HEK293 (cell line): ENCODE measurements at regions not wholly inside any gene's neighbourhood (a gene's known extent, or its start where the extent isn't known, plus 50 kb on each side); places are given as distances from the start of the nearest gene placed in this dataset.

Experiments used
- CTCF ChIA-PET: fragments of 350-600 bp; formaldehyde crosslinking; extraction: SDS; loops from one replicate; lab custom pipeline; 2021; ENCODE audit warnings: antibody characterized with exemption; lab: Yijun Ruan, JAX
- POLR2A ChIA-PET: fragments of 300-600 bp; formaldehyde crosslinking; extraction: SDS; loops from one replicate; lab custom pipeline; 2020; ENCODE audit warnings: antibody characterized with exemption, inconsistent platforms; lab: Yijun Ruan, JAX
- H3K27ac ChIP-seq: fragments of 200-500 bp; sonication (Bioruptor generic); 2 replicates; pipeline ENCODE4 v1.5.1; 2014; ENCODE audit warnings: low read depth, low read length, control low read depth, inconsistent platforms; ENCODE audit errors: extremely low read depth
- H3K36me3 ChIP-seq, 2 experiments: fragments of 200-500 bp in 1 of 2; sonication (Bioruptor generic) in 1 of 2; 1 replicate in 1 of 2; 2 replicates in 1 of 2; pipeline ENCODE4 v1.5.1; 2014 to 2017; ENCODE audit warnings: inconsistent platforms in 2 of 2, low read length in 2 of 2; ENCODE audit not compliant: control insufficient read depth in 2 of 2, insufficient read depth in 1 of 2
- H3K4me1 ChIP-seq: fragments of 200-500 bp; sonication (Bioruptor generic); 2 replicates; pipeline ENCODE4 v1.5.1; 2014; ENCODE audit warnings: mild to moderate bottlenecking, low read length, inconsistent platforms; ENCODE audit not compliant: control insufficient read depth, insufficient read depth
- H3K4me3 ChIP-seq: 2 replicates; pipeline ENCODE4 v1.5.1; 2011; ENCODE audit warnings: low read depth, mild to moderate bottlenecking, control low read depth, low read length, moderate library complexity
- H3K9me3 ChIP-seq: fragments of 200-500 bp; sonication (Bioruptor generic); 2 replicates; pipeline ENCODE4 v1.5.1; 2014; ENCODE audit warnings: low read depth, low read length, inconsistent platforms; ENCODE audit not compliant: control insufficient read depth, insufficient read depth
- AEBP2 ChIP-seq: fragments of 450-650 bp; formaldehyde crosslinking; IDR thresholded peaks from 2 replicates; pipeline ENCODE4 v1.5.1; 2016; ENCODE audit warnings: missing biosample characterization, missing genetic modification characterization, borderline replicate concordance
- ATF2 ChIP-seq: fragments of 450-650 bp; formaldehyde crosslinking; IDR thresholded peaks from 2 replicates; pipeline ENCODE4 v1.5.1; 2016; ENCODE audit warnings: missing biosample characterization, missing genetic modification characterization, low read depth
- SP2 ChIP-seq: fragments of 450-650 bp; formaldehyde crosslinking; IDR thresholded peaks from 2 replicates; pipeline ENCODE4 v1.5.1; 2016; ENCODE audit warnings: missing biosample characterization, missing genetic modification characterization
- TRIM28 ChIP-seq: IDR thresholded peaks from 2 replicates; pipeline ENCODE4 v1.6.1; 2011; ENCODE audit warnings: low read length, control low read depth, borderline replicate concordance
- ZBTB8A ChIP-seq: fragments of 450-650 bp; formaldehyde crosslinking; IDR thresholded peaks from 2 replicates; pipeline ENCODE4 v1.5.1; 2016; ENCODE audit warnings: missing biosample characterization, missing genetic modification characterization
- ZIC2 ChIP-seq: fragments of 450-650 bp; formaldehyde crosslinking; IDR thresholded peaks from 2 replicates; pipeline ENCODE4 v1.5.1; 2016; ENCODE audit warnings: missing biosample characterization, missing genetic modification characterization
- ZNF121 ChIP-seq: fragments of 450-650 bp; formaldehyde crosslinking; IDR thresholded peaks from 2 replicates; pipeline ENCODE4 v1.5.1; 2016; ENCODE audit warnings: missing biosample characterization, missing genetic modification characterization
- ZNF146 ChIP-seq: fragments of 450-650 bp; formaldehyde crosslinking; IDR thresholded peaks from 2 replicates; pipeline ENCODE4 v1.5.1; 2016; ENCODE audit warnings: missing biosample characterization, missing genetic modification characterization
- ZNF174 ChIP-seq: fragments of 450-650 bp; formaldehyde crosslinking; IDR thresholded peaks from 2 replicates; pipeline ENCODE4 v1.5.0; 2017; ENCODE audit warnings: missing biosample characterization, mild to moderate bottlenecking, missing genetic modification characterization
- ZNF175 ChIP-seq: fragments of 450-650 bp; formaldehyde crosslinking; IDR thresholded peaks from 2 replicates; pipeline ENCODE4 v1.5.1; 2016; ENCODE audit warnings: missing biosample characterization, missing genetic modification characterization
- ZNF184 ChIP-seq: fragments of 450-650 bp; IDR thresholded peaks from 2 replicates; pipeline ENCODE4 v1.5.1; 2018; ENCODE audit warnings: missing biosample characterization, mild to moderate bottlenecking, missing genetic modification characterization
- ZNF19 ChIP-seq: fragments of 450-650 bp; formaldehyde crosslinking; IDR thresholded peaks from 2 replicates; pipeline ENCODE4; 2016; ENCODE audit warnings: missing biosample characterization, missing genetic modification characterization, low read depth
- ZNF211 ChIP-seq: fragments of 450-650 bp; formaldehyde crosslinking; IDR thresholded peaks from 2 replicates; pipeline ENCODE4 v1.5.1; 2016; ENCODE audit warnings: low read depth, missing biosample characterization, missing genetic modification characterization
- ZNF24 ChIP-seq: fragments of 450-650 bp; formaldehyde crosslinking; IDR thresholded peaks from 2 replicates; pipeline ENCODE4 v1.5.1; 2016; ENCODE audit warnings: missing biosample characterization, missing genetic modification characterization
- ZNF280C ChIP-seq: fragments of 450-650 bp; formaldehyde crosslinking; IDR thresholded peaks from 2 replicates; pipeline ENCODE4 v1.5.1; 2016; ENCODE audit warnings: missing biosample characterization, missing genetic modification characterization
- ZNF473 ChIP-seq: fragments of 450-650 bp; formaldehyde crosslinking; IDR thresholded peaks from 2 replicates; pipeline ENCODE4 v1.5.1; 2017; ENCODE audit warnings: missing biosample characterization, missing genetic modification characterization
- ZNF501 ChIP-seq: fragments of 450-650 bp; formaldehyde crosslinking; IDR thresholded peaks from 2 replicates; pipeline ENCODE4 v1.5.1; 2016; ENCODE audit warnings: missing biosample characterization, missing genetic modification characterization
- ZNF514 ChIP-seq: fragments of 450-650 bp; formaldehyde crosslinking; IDR thresholded peaks from 2 replicates; pipeline ENCODE4 v1.5.1; 2016; ENCODE audit warnings: missing biosample characterization, missing genetic modification characterization
- ZNF596 ChIP-seq: fragments of 450-650 bp; IDR thresholded peaks from 2 replicates; pipeline ENCODE4 v1.5.0; 2018; ENCODE audit warnings: missing biosample characterization, mild to moderate bottlenecking, missing genetic modification characterization, moderate library complexity
- ZNF670 ChIP-seq: fragments of 450-650 bp; formaldehyde crosslinking; IDR thresholded peaks from 2 replicates; pipeline ENCODE4 v1.5.1; 2016; ENCODE audit warnings: missing biosample characterization, missing genetic modification characterization, low read depth
- ZNF677 ChIP-seq: fragments of 450-650 bp; IDR thresholded peaks from 2 replicates; pipeline ENCODE4 v1.5.0; 2018; ENCODE audit warnings: missing biosample characterization, mild to moderate bottlenecking, missing genetic modification characterization, moderate library complexity
- ZNF768 ChIP-seq: fragments of 450-650 bp; formaldehyde crosslinking; IDR thresholded peaks from 2 replicates; pipeline ENCODE4 v1.5.1; 2018; ENCODE audit warnings: missing biosample characterization, mild to moderate bottlenecking, missing genetic modification characterization
- ZNF791 ChIP-seq: fragments of 450-650 bp; formaldehyde crosslinking; IDR thresholded peaks from 2 replicates; pipeline ENCODE4 v1.5.1; 2016; ENCODE audit warnings: missing biosample characterization, missing genetic modification characterization
- ZNF843 ChIP-seq: fragments of 450-650 bp; formaldehyde crosslinking; IDR thresholded peaks from 2 replicates; pipeline ENCODE4 v1.5.1; 2016; ENCODE audit warnings: missing biosample characterization, missing genetic modification characterization
- TF ChIP-seq, protein P1 (sequence below): fragments of 450-650 bp; formaldehyde crosslinking; IDR thresholded peaks from 2 replicates; pipeline ENCODE4 v1.5.1; 2016; ENCODE audit warnings: missing biosample characterization, missing genetic modification characterization
- TF ChIP-seq, protein P2 (sequence below): fragments of 450-650 bp; formaldehyde crosslinking; IDR thresholded peaks from 2 replicates; pipeline ENCODE4 v1.5.1; 2016; ENCODE audit warnings: missing biosample characterization, missing genetic modification characterization, low read depth
- TF ChIP-seq, protein P3 (sequence below): fragments of 450-650 bp; formaldehyde crosslinking; IDR thresholded peaks from 2 replicates; pipeline ENCODE4 v1.5.1; 2016; ENCODE audit warnings: missing biosample characterization, missing genetic modification characterization

GRCh38 chr3:64460141-64460730, 227.6 kb downstream of the ADAMTS9 start:
- Histone ChIP-seq H3K9me3 (no peaks in the 10 kb centered on the region), H3K4me1 (peaks cover 7% of the 10 kb centered on the region; the same call in 1 of the 2 replicates), H3K36me3 (no peaks in the 10 kb centered on the region), H3K4me3 (no peak overlapping the region), H3K27ac (no peak overlapping the region)
- POLR2A ChIA-PET: no interaction called here
- CTCF ChIA-PET: interaction anchor here (0.7 kb wide), 2 partner anchors 13 to 338 kb away, joined by 3 to 5 read pairs; no protein-coding TSS in a partner anchor
- TF ChIP-seq TRIM28: no peak
- no peak for TF ChIP-seq ZNF791 (tag by site-specific recombination)
- no peak for TF ChIP-seq ZNF211 (tag by site-specific recombination)
- TF ChIP-seq ZNF677 (tag by site-specific recombination): no peak
- no peak for TF ChIP-seq ZNF501 (tag by site-specific recombination)
- TF ChIP-seq ZNF175 (tag by site-specific recombination): no peak
- TF ChIP-seq AEBP2 (tag by site-specific recombination): no peak
- no peak for TF ChIP-seq ZNF473 (tag by site-specific recombination)
- TF ChIP-seq ZNF514 (tag by site-specific recombination): no peak
- TF ChIP-seq ZNF146 (tag by site-specific recombination): no peak
- TF ChIP-seq, protein P1, sequence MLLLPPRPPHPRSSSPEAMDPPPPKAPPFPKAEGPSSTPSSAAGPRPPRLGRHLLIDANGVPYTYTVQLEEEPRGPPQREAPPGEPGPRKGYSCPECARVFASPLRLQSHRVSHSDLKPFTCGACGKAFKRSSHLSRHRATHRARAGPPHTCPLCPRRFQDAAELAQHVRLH (tag by site-specific recombination): no peak
- no peak for TF ChIP-seq ZNF843
- no peak for TF ChIP-seq ZNF174
- TF ChIP-seq ZNF280C (tag by site-specific recombination): no peak
- no peak for TF ChIP-seq ZBTB8A (tag by site-specific recombination)

DNA sequence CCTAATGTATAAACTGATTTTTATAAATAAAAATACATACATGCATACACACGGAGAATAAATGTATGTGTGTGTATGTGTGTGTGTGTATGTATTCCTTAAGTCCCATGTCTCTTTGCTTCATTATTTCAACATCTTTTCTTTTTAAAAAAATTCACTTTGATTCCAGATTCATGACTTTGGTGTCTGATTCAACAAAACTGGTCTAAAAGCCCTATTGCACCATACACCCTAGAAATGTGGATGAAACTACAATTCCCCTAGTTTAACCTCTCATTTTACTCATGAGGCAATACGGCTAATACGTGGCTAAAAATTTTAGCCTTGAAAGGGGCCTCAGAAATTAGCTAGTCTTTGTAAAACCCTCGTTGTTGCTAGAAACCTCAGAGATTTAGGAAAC, 228.1 kb downstream of the ADAMTS9 start:
- Histone ChIP-seq H3K27ac (no peak overlapping the region), H3K4me3 (no peak overlapping the region), H3K4me1 (peaks cover 7% of the 10 kb centered on the region; the same call in 1 of the 2 replicates), H3K36me3 (no peaks in the 10 kb centered on the region), H3K9me3 (no peaks in the 10 kb centered on the region)
- ChIA-PET CTCF (interaction anchor here (0.7 kb wide), 2 partner anchors 12 to 337 kb away, joined by 3 to 5 read pairs; no protein-coding TSS in a partner anchor), POLR2A (no interaction called here)
- TF ChIP-seq ZNF670 (tag by site-specific recombination) (no peak), ZNF121 (no peak), ZNF24 (tag by site-specific recombination) (no peak), ATF2 (tag by site-specific recombination) (no peak), ZIC2 (tag by site-specific recombination) (no peak), ZNF768 (tag by site-specific recombination) (no peak), SP2 (tag by site-specific recombination) (no peak), ZNF184 (tag by site-specific recombination) (no peak), ZNF596 (tag by site-specific recombination) (no peak), ZNF473 (tag by site-specific recombination) (no peak), ZNF19 (tag by site-specific recombination) (no peak)
- TF ChIP-seq, protein P2, sequence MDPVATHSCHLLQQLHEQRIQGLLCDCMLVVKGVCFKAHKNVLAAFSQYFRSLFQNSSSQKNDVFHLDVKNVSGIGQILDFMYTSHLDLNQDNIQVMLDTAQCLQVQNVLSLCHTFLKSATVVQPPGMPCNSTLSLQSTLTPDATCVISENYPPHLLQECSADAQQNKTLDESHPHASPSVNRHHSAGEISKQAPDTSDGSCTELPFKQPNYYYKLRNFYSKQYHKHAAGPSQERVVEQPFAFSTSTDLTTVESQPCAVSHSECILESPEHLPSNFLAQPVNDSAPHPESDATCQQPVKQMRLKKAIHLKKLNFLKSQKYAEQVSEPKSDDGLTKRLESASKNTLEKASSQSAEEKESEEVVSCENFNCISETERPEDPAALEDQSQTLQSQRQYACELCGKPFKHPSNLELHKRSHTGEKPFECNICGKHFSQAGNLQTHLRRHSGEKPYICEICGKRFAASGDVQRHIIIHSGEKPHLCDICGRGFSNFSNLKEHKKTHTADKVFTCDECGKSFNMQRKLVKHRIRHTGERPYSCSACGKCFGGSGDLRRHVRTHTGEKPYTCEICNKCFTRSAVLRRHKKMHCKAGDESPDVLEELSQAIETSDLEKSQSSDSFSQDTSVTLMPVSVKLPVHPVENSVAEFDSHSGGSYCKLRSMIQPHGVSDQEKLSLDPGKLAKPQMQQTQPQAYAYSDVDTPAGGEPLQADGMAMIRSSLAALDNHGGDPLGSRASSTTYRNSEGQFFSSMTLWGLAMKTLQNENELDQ: no peak
- TF ChIP-seq, protein P1 (tag by site-specific recombination): no peak
- TF ChIP-seq, protein P3, sequence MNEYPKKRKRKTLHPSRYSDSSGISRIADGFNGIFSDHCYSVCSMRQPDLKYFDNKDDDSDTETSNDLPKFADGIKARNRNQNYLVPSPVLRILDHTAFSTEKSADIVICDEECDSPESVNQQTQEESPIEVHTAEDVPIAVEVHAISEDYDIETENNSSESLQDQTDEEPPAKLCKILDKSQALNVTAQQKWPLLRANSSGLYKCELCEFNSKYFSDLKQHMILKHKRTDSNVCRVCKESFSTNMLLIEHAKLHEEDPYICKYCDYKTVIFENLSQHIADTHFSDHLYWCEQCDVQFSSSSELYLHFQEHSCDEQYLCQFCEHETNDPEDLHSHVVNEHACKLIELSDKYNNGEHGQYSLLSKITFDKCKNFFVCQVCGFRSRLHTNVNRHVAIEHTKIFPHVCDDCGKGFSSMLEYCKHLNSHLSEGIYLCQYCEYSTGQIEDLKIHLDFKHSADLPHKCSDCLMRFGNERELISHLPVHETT: no peak
